ENCODE measurements at regions not wholly inside any gene's neighbourhood (a gene's known extent, or its start where the extent isn't known, plus 50 kb on each side); places are given as distances from the start of the nearest gene placed in this dataset.

DNA sequence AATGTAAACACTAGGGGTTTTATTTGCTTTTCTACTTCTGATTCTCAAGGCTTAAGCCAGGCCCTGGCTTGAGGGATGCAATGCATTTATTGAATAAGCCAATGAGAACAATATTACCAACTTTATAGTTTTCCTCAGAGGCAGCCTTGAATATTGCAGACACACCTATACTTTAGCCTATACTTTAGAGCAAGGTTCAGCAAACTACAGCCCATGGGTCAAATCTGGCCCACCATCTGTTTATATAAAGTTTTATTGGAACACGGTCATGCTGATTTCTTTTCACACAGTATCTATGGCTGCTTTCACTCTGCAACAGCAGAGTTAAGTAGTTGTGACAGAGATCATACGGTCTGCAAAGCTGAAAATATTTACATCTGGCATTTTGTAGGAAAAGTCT is 50.3 kb upstream of the E2F8 start:
- H3K27ac ChIP-seq: no peak overlapping the region
- no peak for TF ChIP-seq ZFX (IDR thresholded peaks at IDR 0.05)
- no peak for TF ChIP-seq CTCF (conservative IDR thresholded peaks at IDR 0.05)

All from C4-2B (cell line).